ENCODE measurements at regions not wholly inside any gene's neighbourhood (a gene's known extent, or its start where the extent isn't known, plus 50 kb on each side); places are given as distances from the start of the nearest gene placed in this dataset.

DNA sequence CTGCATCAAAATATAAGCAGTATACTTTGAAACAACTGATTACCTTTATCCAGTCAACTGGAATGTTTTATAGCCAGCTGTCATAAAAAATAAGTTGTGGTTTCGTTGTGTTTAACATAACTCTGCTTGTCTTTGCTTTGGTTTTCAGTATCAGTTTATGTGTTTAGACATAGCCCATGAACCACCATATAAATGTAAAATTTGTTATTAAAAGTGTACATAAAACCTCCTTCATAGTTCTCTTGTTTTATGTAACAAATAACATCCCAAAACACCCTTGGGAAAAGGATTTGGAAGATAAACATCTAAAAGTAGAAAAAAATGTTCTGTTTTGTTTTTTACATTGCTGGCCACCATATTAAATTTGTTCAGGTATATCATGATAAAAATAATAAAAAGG, 347.0 kb upstream of the PROK2 start:
- H3K4me1 ChIP-seq (ENCODE audit: control insufficient read depth in 1 of 2, insufficient read depth in 2 of 2, low read length in 2 of 2), result peaks cover 15% of the 10 kb centered on the region in 2 donors
- no CpG with 5 or more reads among the region's 1 CpG for WGBS (ENCODE audit: insufficient coverage)
- intact Hi-C loops (cut with micrococcal nuclease), result no loop called here
- peaks cover 0 to 11% (median 3%) of the 10 kb centered on the region in 3 donors for H3K27me3 Mint-ChIP-seq (ENCODE audit: low read depth in 3 of 3)
- no peaks in the 10 kb centered on the region for H3K27me3 ChIP-seq (ENCODE audit: control insufficient read depth in 2 of 2, insufficient read depth in 2 of 2, low read length in 2 of 2)
- TF ChIP-seq, protein P1, sequence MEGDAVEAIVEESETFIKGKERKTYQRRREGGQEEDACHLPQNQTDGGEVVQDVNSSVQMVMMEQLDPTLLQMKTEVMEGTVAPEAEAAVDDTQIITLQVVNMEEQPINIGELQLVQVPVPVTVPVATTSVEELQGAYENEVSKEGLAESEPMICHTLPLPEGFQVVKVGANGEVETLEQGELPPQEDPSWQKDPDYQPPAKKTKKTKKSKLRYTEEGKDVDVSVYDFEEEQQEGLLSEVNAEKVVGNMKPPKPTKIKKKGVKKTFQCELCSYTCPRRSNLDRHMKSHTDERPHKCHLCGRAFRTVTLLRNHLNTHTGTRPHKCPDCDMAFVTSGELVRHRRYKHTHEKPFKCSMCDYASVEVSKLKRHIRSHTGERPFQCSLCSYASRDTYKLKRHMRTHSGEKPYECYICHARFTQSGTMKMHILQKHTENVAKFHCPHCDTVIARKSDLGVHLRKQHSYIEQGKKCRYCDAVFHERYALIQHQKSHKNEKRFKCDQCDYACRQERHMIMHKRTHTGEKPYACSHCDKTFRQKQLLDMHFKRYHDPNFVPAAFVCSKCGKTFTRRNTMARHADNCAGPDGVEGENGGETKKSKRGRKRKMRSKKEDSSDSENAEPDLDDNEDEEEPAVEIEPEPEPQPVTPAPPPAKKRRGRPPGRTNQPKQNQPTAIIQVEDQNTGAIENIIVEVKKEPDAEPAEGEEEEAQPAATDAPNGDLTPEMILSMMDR (IDR thresholded peaks at IDR 0.05), result no peak
- H3K9me3 Mint-ChIP-seq, result peaks cover 0 to 6% (median 3%) of the 10 kb centered on the region in 7 donors
- no peaks in the 10 kb centered on the region for H3K36me3 Mint-ChIP-seq
- no peaks in the 10 kb centered on the region for H3K79me2 ChIP-seq (ENCODE audit: insufficient read depth, low read length)
- H3K27ac ChIP-seq (ENCODE audit: low read depth in 1 of 2, low read length in 2 of 2), result no peak overlapping the region
- H4K20me1 ChIP-seq (ENCODE audit: insufficient read depth, low read length), result no peaks in the 10 kb centered on the region
- H3K4me3 Mint-ChIP-seq, result no peak overlapping the region
- H3K9ac ChIP-seq (ENCODE audit: insufficient read depth, low read length, poor library complexity, severe bottlenecking), result no peak overlapping the region
- H2AFZ ChIP-seq (ENCODE audit: insufficient read depth, low read depth, low read length, poor library complexity, severe bottlenecking), result no peak overlapping the region
- no peaks in the 10 kb centered on the region for H3K9me3 ChIP-seq (replicated peaks in 1 of 2; ENCODE audit: control insufficient read depth in 1 of 2, insufficient read depth in 1 of 2, low read length in 2 of 2)
- H3K4me2 ChIP-seq (replicated peaks; ENCODE audit: extremely low read depth, low read length, poor library complexity, severe bottlenecking), result no peak overlapping the region
- no peaks in the 10 kb centered on the region for H3K36me3 ChIP-seq (replicated peaks in 1 of 2; ENCODE audit: control insufficient read depth in 1 of 2, insufficient read depth in 2 of 2, low read length in 2 of 2)
- H3K4me3 ChIP-seq (replicated peaks in 1 of 3; ENCODE audit: low read depth in 2 of 3, low read length in 3 of 3), result no peak overlapping the region
- no peak for DNase-seq
- H3K27ac Mint-ChIP-seq, result no peak overlapping the region
- peaks cover 20% of the 10 kb centered on the region for H3K4me1 Mint-ChIP-seq

DNA sequence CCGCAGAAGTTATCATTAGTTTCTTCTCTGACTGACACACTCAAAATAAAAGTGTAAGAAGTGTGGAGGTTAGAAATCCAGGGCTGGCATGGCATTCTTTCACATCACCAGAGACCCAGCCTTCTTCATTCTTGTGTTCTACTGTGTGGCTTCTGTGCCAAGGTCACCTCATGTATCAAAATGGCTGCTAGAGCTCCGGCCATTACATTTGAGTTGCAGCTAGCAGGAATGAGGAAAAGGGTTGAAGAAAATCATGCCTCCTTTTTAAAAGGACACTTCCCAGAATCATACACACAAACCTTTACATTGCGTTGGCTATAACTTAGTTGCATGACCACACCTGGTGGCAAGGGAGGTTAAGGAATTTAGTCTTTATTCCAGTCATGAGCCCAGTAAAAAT, 345.6 kb upstream of the PROK2 start:
- no peaks in the 10 kb centered on the region for H3K79me2 ChIP-seq (ENCODE audit: insufficient read depth, low read length)
- no peak overlapping the region for H3K9ac ChIP-seq (ENCODE audit: insufficient read depth, low read length, poor library complexity, severe bottlenecking)
- H3K27ac ChIP-seq (ENCODE audit: low read depth in 1 of 2, low read length in 2 of 2), result no peak overlapping the region
- H3K27me3 ChIP-seq (ENCODE audit: control insufficient read depth in 2 of 2, insufficient read depth in 2 of 2, low read length in 2 of 2), result no peaks in the 10 kb centered on the region
- Mint-ChIP-seq H3K27ac (no peak overlapping the region), H3K9me3 (peaks cover 0 to 6% (median 3%) of the 10 kb centered on the region in 7 donors), H3K27me3 (ENCODE audit: low read depth in 3 of 3) (peaks cover 0 to 10% (median 3%) of the 10 kb centered on the region in 3 donors), H3K4me3 (no peak overlapping the region), H3K4me1 (peaks cover 30% of the 10 kb centered on the region), H3K36me3 (no peaks in the 10 kb centered on the region)
- intact Hi-C loops (cut with micrococcal nuclease), result no loop called here
- H3K4me1 ChIP-seq (ENCODE audit: control insufficient read depth in 1 of 2, insufficient read depth in 2 of 2, low read length in 2 of 2), result peaks cover 24 to 27% of the 10 kb centered on the region in 2 donors
- TF ChIP-seq, protein P1 (IDR thresholded peaks at IDR 0.05), result no peak
- H3K36me3 ChIP-seq (replicated peaks in 1 of 2; ENCODE audit: control insufficient read depth in 1 of 2, insufficient read depth in 2 of 2, low read length in 2 of 2), result no peaks in the 10 kb centered on the region
- H3K4me2 ChIP-seq (replicated peaks; ENCODE audit: extremely low read depth, low read length, poor library complexity, severe bottlenecking), result no peak overlapping the region
- H4K20me1 ChIP-seq (ENCODE audit: insufficient read depth, low read length), result no peaks in the 10 kb centered on the region
- H2AFZ ChIP-seq (ENCODE audit: insufficient read depth, low read depth, low read length, poor library complexity, severe bottlenecking), result no peak overlapping the region
- no peaks in the 10 kb centered on the region for H3K9me3 ChIP-seq (replicated peaks in 1 of 2; ENCODE audit: control insufficient read depth in 1 of 2, insufficient read depth in 1 of 2, low read length in 2 of 2)
- H3K4me3 ChIP-seq (replicated peaks in 1 of 3; ENCODE audit: low read depth in 2 of 3, low read length in 3 of 3), result no peak overlapping the region
- DNase-seq, result no peak
- no CpG with 5 or more reads among the region's 3 CpGs for WGBS (ENCODE audit: insufficient coverage)
